GM20000 (cell line): ENCODE measurements at regions not wholly inside any gene's neighbourhood (a gene's known extent, or its start where the extent isn't known, plus 50 kb on each side); places are given as distances from the start of the nearest gene placed in this dataset.

Source experiments
- DNase-seq: peaks from one replicate; pipeline ENCODE4 v3.0.0; 2012; ENCODE audit warnings: low spot score
- CTCF ChIP-seq: IDR thresholded peaks from 2 replicates; pipeline ENCODE4 v1.5.1; 2012; ENCODE audit warnings: mild to moderate bottlenecking, control low read depth; ENCODE audit errors: extremely low read depth, missing control alignments

- TF ChIP-seq CTCF, result no peak
Observed at GRCh38 chr20:24789877-24790276, 159.2 kb upstream of the CST7 start.

GRCh38 chr20:24790746-24791283, 158.3 kb upstream of the CST7 start:
- no peak for DNase-seq
- TF ChIP-seq CTCF, result no peak

More at GRCh38 chr20:24789877-24790276, 159.2 kb upstream of the CST7 start:
- no peak for DNase-seq

GRCh38 chr20:24791953-24792352, 157.1 kb upstream of the CST7 start:
- TF ChIP-seq CTCF, result no peak
- no peak for DNase-seq

- no peak for DNase-seq
- no peak for TF ChIP-seq CTCF
Observed at GRCh38 chr20:24792641-24793495, 156.2 kb upstream of the CST7 start.

GRCh38 chr20:24795436-24795835, 153.6 kb upstream of the CST7 start:
- DNase-seq, result no peak
- TF ChIP-seq CTCF, result no peak

GRCh38 chr20:24796236-24796635, 152.8 kb upstream of the CST7 start:
- no peak for DNase-seq
- no peak for TF ChIP-seq CTCF

- no peak for DNase-seq
- TF ChIP-seq CTCF, result no peak
Observed at GRCh38 chr20:24797113-24797512, 152.0 kb upstream of the CST7 start.
